ENCODE measurements at regions not wholly inside any gene's neighbourhood (a gene's known extent, or its start where the extent isn't known, plus 50 kb on each side); places are given as distances from the start of the nearest gene placed in this dataset.

GRCh38 chr11:114845766-114846415, 167.6 kb downstream of the NXPE2 start:
- TF ChIP-seq, protein P1, sequence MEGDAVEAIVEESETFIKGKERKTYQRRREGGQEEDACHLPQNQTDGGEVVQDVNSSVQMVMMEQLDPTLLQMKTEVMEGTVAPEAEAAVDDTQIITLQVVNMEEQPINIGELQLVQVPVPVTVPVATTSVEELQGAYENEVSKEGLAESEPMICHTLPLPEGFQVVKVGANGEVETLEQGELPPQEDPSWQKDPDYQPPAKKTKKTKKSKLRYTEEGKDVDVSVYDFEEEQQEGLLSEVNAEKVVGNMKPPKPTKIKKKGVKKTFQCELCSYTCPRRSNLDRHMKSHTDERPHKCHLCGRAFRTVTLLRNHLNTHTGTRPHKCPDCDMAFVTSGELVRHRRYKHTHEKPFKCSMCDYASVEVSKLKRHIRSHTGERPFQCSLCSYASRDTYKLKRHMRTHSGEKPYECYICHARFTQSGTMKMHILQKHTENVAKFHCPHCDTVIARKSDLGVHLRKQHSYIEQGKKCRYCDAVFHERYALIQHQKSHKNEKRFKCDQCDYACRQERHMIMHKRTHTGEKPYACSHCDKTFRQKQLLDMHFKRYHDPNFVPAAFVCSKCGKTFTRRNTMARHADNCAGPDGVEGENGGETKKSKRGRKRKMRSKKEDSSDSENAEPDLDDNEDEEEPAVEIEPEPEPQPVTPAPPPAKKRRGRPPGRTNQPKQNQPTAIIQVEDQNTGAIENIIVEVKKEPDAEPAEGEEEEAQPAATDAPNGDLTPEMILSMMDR (conservative IDR thresholded peaks at IDR 0.05; ENCODE audit: low read depth, low read length) = no peak
- TF ChIP-seq EZH2 (IDR thresholded peaks at IDR 0.05; ENCODE audit: low read length, unreplicated experiment) = no peak

Data from PC-3 (cell line).